ENCODE measurements at regions not wholly inside any gene's neighbourhood (a gene's known extent, or its start where the extent isn't known, plus 50 kb on each side); places are given as distances from the start of the nearest gene placed in this dataset.
"Not testable (repeated sequence)": the region's sequence is repeated elsewhere in the genome, so short reads cannot be mapped to it uniquely, and the experiment has no call there.

- DNase-seq = no peak
Observed at GRCh38 chr1:234782105-234782751, 172.2 kb upstream of the IRF2BP2 start.

DNA sequence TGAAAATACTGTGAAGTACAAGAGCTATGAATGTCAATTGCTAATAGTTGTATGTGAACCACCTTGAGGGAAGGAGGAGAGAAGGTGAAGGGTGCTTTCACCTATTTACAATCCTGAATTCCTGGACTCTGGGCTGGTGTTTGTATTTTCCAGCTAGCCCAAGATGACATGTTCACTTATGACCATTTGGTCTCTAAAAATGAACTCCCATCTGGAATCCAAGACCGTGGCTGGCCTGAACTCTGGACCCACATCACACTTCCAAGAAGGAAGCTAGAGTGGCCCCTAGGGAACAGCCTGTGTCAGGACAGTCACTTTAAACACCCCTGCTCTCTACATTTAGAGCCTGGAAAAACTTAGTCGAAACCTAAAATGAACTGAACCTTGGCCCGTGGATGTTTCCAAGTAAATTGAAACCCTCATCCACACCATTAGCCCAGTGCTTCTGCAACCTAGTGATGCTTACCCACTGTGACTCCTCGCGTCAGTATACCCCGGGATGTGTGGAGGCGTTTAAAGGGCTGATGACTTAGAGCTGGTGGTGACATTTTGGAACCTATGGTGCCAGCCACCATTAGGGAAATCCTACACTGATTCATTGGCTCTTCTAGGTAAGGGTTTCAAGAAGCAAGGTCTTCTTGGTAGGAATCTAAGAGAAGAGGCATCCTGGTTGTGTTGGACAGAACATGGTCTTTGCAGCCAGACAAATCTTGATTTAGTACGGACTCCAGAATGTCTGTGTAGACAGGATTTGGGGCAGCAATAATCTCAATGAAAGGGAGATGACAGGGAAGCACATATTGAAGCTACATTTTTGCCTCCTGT lies 171.5 kb upstream of the IRF2BP2 start:
- no peak for DNase-seq

DNA sequence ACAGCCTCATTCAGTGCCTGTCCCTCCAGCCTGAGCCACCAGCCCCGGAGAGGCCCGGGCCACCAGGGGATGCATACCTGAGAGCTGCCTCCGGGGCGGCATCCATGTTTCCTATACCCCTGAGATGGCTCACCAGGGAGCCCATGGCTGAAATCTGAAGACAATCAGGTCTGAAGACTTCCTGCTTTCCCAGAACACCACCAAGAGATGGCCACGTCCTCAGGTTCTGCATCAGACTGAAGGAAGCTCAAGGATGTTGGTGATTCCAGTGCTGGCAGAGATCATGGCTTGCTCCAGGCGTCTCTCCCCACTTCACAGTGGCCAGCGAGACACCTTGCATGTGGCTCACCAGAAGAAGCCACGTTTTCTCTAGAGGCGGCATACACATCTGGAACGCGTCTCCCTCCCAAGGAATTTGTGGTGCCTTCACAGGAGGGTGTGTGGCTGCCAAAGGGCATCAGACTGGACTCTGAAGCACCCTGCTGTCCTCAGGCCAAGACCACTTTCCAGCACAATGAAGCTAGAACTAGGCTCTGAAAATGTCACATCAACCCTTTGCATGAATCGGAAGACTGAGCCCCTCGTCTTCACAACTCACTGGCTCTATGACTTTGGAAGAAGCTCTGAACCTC lies 170.7 kb upstream of the IRF2BP2 start:
- no peak for DNase-seq

DNA sequence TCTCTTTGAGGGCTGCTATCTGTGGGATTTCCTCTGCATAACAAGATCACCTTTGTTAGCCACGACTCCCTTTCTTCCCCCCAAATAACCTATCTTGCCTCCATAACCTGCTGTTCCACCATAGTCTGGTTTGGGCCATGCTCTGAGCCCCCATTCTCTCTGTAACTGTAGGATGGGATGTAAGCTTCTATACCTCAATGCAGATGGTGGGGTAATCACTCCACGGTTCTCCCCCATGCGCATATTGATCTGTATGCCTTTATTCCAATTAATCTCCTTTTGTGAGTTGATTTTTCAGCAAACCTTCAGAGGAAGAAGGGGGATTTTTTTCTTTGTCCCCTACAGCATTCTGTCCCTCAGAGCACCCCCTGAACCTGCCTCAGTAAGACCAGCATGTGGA lies 170.1 kb upstream of the IRF2BP2 start:
- DNase-seq = no peak

DNA sequence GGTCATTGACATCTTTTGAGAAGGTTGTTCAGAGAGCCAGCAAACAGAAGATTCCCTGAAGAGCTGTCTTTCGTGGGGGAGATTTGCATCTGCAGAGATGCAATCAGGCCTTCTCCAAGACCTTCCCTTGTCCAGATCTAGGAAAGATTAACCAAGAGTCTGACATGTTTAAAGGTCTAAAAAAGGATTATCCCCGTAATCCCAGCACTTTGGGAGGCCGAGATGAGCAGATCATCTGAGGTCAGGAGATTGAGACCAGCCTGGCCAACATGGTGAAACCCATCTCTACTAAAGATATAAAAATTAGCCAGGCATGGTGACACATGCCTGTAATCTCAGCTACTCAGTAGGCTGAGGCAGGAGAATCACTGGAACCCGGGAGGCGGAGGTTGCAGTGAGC lies 169.6 kb upstream of the IRF2BP2 start:
- not testable (repeated sequence) for DNase-seq

GRCh38 chr1:234779160-234779538 lies 169.2 kb upstream of the IRF2BP2 start:
- no peak for DNase-seq

- no peak for DNase-seq
Observed at GRCh38 chr1:234778221-234779159, 168.5 kb upstream of the IRF2BP2 start.

GRCh38 chr1:234777856-234778220 lies 167.9 kb upstream of the IRF2BP2 start:
- no peak for DNase-seq

- no peak for DNase-seq
Observed at GRCh38 chr1:234776876-234777855, 167.2 kb upstream of the IRF2BP2 start.

- no peak for DNase-seq
Observed at GRCh38 chr1:234776256-234776875, 166.4 kb upstream of the IRF2BP2 start.

DNA sequence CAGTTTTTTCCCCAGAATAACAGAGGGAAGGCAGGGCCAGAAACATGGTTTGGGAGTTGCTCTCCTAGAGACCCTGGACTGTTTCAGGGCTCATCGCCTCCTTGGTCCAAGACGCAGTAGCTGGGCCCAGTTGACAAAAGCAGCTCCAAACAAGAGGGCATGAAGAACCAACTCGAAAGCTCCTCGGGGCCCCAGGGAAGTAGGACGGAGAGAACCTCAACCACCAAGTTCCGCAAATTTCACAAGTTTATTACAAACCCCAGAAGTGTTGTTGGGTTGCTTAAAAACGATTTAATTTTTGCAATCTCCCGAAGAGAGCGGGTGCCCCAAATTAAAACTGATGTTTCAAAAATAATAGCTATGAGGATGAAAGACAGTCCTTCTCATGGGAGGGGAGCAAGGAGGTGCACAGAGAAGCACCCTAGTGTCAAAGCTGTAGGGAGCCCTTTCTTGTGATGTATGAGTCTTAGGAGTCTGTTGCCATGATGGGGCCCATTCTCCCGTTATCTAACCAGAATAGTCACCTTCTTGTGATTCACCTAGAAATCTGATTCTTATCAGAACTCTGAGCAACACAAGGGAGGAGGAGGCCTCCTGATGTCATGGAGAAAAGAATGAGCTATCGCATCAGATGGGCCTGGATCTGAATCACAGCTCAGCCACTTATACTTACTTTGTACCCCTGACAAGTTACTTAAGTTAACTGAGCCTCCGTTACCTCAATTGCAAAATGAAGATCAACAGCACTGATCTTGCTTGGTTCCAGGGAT lies 165.7 kb upstream of the IRF2BP2 start:
- DNase-seq = no peak

DNA sequence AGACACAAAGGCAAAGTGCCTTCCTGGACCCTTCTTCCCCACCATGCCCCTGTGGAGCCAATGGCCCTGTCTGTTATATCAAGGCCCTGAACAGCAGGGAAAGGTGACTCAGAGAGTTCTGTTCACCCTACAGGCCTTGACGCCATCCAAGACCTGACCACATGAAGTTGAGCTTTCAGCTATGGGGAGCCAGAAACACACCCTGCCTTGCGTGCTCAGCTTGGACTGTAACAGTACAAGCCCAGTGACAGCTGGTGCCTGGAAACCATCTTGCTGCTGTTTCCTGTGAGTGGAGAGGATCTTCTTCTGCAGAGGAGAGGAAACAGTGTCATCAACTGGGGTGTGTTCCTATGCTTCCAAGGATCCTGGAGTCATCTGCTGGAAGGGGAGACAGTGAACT lies 165.0 kb upstream of the IRF2BP2 start:
- no peak for DNase-seq

- DNase-seq = no peak
Observed at GRCh38 chr1:234773936-234774677, 164.1 kb upstream of the IRF2BP2 start.

- DNase-seq = no peak
Observed at GRCh38 chr1:234772345-234773147, 162.6 kb upstream of the IRF2BP2 start.

DNA sequence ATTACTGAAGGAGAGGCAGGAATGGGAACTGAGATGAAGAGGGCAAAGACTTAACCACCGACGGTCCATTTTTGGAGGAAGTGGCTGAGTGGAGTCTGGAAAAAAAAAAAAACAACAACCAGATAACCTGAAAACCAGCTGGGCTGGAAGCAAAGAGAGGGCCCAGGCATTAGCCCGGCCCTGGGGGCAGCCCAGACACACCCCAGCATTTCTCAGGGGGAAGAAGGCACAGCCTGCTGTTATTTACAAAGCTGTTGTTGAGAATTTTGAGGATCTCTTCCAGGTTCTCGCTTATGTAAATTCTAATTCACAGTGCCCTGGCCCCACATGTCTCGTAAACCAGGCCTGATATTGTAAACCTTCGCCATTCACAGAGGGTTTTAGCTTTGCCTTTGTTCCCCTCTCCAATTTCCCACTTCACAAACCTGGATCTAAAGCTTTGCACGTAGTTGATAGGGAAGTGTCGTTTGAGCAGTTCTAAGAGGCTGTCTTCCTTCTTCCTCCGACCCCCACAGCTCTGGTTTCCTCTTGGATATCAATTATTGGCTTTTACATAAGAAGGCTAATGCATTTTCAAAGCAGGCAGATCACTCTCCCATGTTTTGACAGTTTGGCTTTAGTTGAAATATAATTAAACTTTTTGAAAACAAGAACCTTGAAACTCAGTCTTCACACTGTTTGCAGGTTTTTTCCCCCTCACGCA lies 161.8 kb upstream of the IRF2BP2 start:
- DNase-seq = no peak

DNA sequence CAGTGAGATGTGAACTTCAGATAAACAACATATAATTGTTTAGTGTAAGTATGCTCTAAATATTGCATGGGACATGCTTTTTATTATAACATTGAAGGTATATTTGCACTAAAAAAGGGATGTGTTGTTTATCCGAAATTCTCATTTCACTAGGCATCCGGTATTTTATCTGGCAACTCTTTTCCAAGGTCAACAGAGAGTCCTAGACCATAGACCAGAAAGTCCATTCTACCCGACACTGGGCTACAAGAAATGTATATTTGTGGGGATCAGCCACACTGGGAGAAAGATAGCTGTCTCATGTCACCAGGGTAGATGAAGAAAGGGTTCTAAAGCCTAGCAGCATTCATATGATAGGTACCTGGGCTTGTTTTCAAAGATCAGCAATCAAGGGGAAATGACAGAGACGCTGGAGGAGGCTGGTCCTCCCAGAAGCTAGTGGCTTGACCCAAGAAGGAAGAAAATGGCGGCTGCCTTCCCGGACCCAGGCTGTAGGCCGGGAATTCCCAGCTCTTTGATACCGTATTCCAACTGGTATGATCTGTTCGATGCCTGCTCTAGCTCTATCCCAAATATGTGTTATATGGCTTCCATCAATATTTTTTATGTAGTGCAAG lies 161.1 kb upstream of the IRF2BP2 start:
- no peak for DNase-seq

DNA sequence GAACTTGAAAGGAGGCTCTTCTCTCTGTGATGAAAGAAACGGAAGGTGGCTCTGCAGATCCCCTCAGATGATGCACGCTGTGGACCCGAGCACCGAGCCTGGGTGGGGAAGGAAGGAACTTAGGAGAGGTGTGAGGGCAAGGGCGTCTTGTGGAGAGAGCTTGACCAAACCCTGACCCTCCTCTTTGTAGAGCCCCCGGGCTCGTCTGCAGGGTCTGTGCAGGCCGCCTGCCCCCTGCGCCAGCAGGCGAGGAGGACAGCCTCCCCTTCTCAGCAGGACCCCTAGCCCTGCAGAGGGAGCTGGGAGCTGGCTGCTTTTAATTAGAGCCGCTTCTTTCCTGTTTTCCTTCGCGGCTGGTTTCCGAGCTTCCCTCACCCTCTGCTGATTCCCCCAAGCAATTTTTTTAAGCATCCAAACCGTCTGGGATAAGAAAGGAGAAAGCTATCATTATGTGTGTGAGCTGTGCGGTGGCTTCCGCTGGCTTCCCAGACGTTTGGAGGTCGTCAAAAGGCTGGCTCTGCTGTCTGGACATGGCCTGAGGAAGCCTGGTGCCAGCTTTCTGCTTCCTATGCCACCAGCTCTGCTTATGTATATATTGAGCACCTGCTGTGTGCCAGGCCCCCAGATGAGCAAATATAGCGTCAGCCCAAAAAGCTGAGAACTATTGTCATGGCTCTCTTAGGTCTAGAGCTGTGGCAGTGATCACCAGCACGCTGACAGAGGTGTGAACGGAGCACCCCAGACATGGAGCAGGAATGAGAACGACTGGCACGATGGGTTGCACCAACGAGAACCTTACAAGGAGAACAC lies 160.2 kb upstream of the IRF2BP2 start:
- no peak for DNase-seq
